Activated CD8-positive, alpha-beta T cell treated with anti-CD3 and anti-CD28 coated beads, Interleukin-2, amount 10 ng/mL, durations not matched to agents 7 days and 5 days (primary cell): ENCODE measurements at regions not wholly inside any gene's neighbourhood (a gene's known extent, or its start where the extent isn't known, plus 50 kb on each side); places are given as distances from the start of the nearest gene placed in this dataset.
"Not testable (repeated sequence)": the region's sequence is repeated elsewhere in the genome, so short reads cannot be mapped to it uniquely, and the experiment has no call there.

Source experiments
- ATAC-seq: fragments of 150-1000 bp; cut with Tn5 transposase; one replicate; pipeline ENCODE4 v1.10.0; 2021; ENCODE audit warnings: moderate library complexity
- CTCF ChIA-PET: fragments of 350-600 bp; sonication (Branson Sonifier 250); formaldehyde crosslinking; loops from one replicate; lab custom pipeline; 2021; ENCODE audit warnings: antibody characterized with exemption; lab: Charles Lee
- POLR2A ChIA-PET: fragments of 350-600 bp; sonication (Branson Sonifier 250); formaldehyde crosslinking; loops from one replicate; lab custom pipeline; 2021; ENCODE audit warnings: antibody characterized with exemption; lab: Charles Lee
- DNase-seq: peaks from one replicate; pipeline ENCODE4 v3.0.0-alpha.2; 2020
- H3K27ac Mint-ChIP-seq: one replicate; pipeline ENCODE4 v1.8.0; 2021; ENCODE audit warnings: mild to moderate bottlenecking, mixed read lengths
- H3K27me3 Mint-ChIP-seq: one replicate; pipeline ENCODE4 v1.8.0; 2021; ENCODE audit warnings: low read depth, mixed read lengths
- H3K36me3 Mint-ChIP-seq: one replicate; pipeline ENCODE4 v1.8.0; 2021; ENCODE audit warnings: low read depth, mixed read lengths
- H3K4me1 Mint-ChIP-seq: one replicate; pipeline ENCODE4 v1.8.0; 2021; ENCODE audit warnings: low read depth, mixed read lengths
- H3K4me3 Mint-ChIP-seq: one replicate; pipeline ENCODE4 v1.8.0; 2021; ENCODE audit warnings: mild to moderate bottlenecking, mixed read lengths
- H3K9me3 Mint-ChIP-seq: one replicate; pipeline ENCODE4 v1.8.0; 2022; ENCODE audit warnings: mixed read lengths; ENCODE audit not compliant: insufficient read depth

- Mint-ChIP-seq H3K36me3 (no peaks in the 10 kb centered on the region), H3K9me3 (peaks cover 8% of the 10 kb centered on the region), H3K27ac (no peak overlapping the region), H3K4me3 (no peak overlapping the region), H3K4me1 (no peaks in the 10 kb centered on the region), H3K27me3 (no peaks in the 10 kb centered on the region)
- ChIA-PET CTCF (no interaction called here), POLR2A (no interaction called here)
- ATAC-seq (no peak), DNase-seq (no peak)
These were observed 1822.9 kb upstream of the FLRT2 start for GRCh38 chr14:83707056-83707455.

- no peak overlapping the region for H3K27ac Mint-ChIP-seq
- ChIA-PET CTCF (no interaction called here), POLR2A (no interaction called here)
These were observed 1820.8 kb upstream of the FLRT2 start for GRCh38 chr14:83709116-83709515.

GRCh38 chr14:83711046-83711445, 1818.9 kb upstream of the FLRT2 start:
- DNase-seq (no peak), ATAC-seq (no peak)
- Mint-ChIP-seq H3K4me3 (no peak overlapping the region), H3K27me3 (no peaks in the 10 kb centered on the region), H3K9me3 (peaks cover 8% of the 10 kb centered on the region), H3K4me1 (no peaks in the 10 kb centered on the region), H3K27ac (no peak overlapping the region), H3K36me3 (no peaks in the 10 kb centered on the region)
- ChIA-PET POLR2A (no interaction called here), CTCF (no interaction called here)

More at GRCh38 chr14:83709116-83709515, 1820.8 kb upstream of the FLRT2 start:
- ATAC-seq (no peak), DNase-seq (no peak)
- H3K4me1 Mint-ChIP-seq = no peaks in the 10 kb centered on the region
- H3K4me3 Mint-ChIP-seq = no peak overlapping the region
- peaks cover 8% of the 10 kb centered on the region for H3K9me3 Mint-ChIP-seq
- no peaks in the 10 kb centered on the region for H3K27me3 Mint-ChIP-seq
- H3K36me3 Mint-ChIP-seq = no peaks in the 10 kb centered on the region

GRCh38 chr14:83712418-83713129, 1817.4 kb upstream of the FLRT2 start:
- DNase-seq (no peak), ATAC-seq (no peak)
- Mint-ChIP-seq H3K27ac (no peak overlapping the region), H3K36me3 (no peaks in the 10 kb centered on the region), H3K27me3 (no peaks in the 10 kb centered on the region), H3K4me1 (no peaks in the 10 kb centered on the region), H3K4me3 (no peak overlapping the region), H3K9me3 (peaks cover under 1% of the 10 kb centered on the region)
- POLR2A ChIA-PET = no interaction called here
- CTCF ChIA-PET = no interaction called here

- Mint-ChIP-seq H3K27ac (no peak overlapping the region), H3K4me1 (no peaks in the 10 kb centered on the region), H3K9me3 (peaks cover 6% of the 10 kb centered on the region), H3K36me3 (no peaks in the 10 kb centered on the region), H3K4me3 (no peak overlapping the region), H3K27me3 (no peaks in the 10 kb centered on the region)
- ChIA-PET POLR2A (no interaction called here), CTCF (no interaction called here)
- ATAC-seq (no peak), DNase-seq (no peak)
These were observed 1816.2 kb upstream of the FLRT2 start for GRCh38 chr14:83713732-83714131.

- H3K36me3 Mint-ChIP-seq = no peaks in the 10 kb centered on the region
- H3K9me3 Mint-ChIP-seq = peaks cover 6% of the 10 kb centered on the region
- ChIA-PET CTCF (no interaction called here), POLR2A (no interaction called here)
- ATAC-seq = no peak
- no peak overlapping the region for H3K4me3 Mint-ChIP-seq
- no peak overlapping the region for H3K27ac Mint-ChIP-seq
- H3K4me1 Mint-ChIP-seq = no peaks in the 10 kb centered on the region
- no peaks in the 10 kb centered on the region for H3K27me3 Mint-ChIP-seq
- no peak for DNase-seq
These were observed 1815.8 kb upstream of the FLRT2 start for GRCh38 chr14:83714151-83714550.

- ATAC-seq, H3K4me1 Mint-ChIP-seq, H3K4me3 Mint-ChIP-seq, H3K36me3 Mint-ChIP-seq, DNase-seq, CTCF ChIA-PET, H3K9me3 Mint-ChIP-seq, H3K27me3 Mint-ChIP-seq, H3K27ac Mint-ChIP-seq, POLR2A ChIA-PET: not testable (repeated sequence)
These were observed 1810.5 kb upstream of the FLRT2 start for GRCh38 chr14:83719435-83719834.

GRCh38 chr14:83733670-83734069, 1796.3 kb upstream of the FLRT2 start:
- Mint-ChIP-seq H3K27me3 (no peaks in the 10 kb centered on the region), H3K4me3 (no peak overlapping the region), H3K4me1 (no peaks in the 10 kb centered on the region)

GRCh38 chr14:83734431-83734830, 1795.5 kb upstream of the FLRT2 start:
- Mint-ChIP-seq H3K4me1 (no peaks in the 10 kb centered on the region), H3K4me3 (no peak overlapping the region), H3K36me3 (no peaks in the 10 kb centered on the region), H3K27me3 (no peaks in the 10 kb centered on the region), H3K27ac (no peak overlapping the region), H3K9me3 (peaks cover 12% of the 10 kb centered on the region)
- ChIA-PET POLR2A (no interaction called here), CTCF (no interaction called here)
- DNase-seq (no peak), ATAC-seq (no peak)

More at GRCh38 chr14:83733670-83734069, 1796.3 kb upstream of the FLRT2 start:
- Mint-ChIP-seq H3K27ac (no peak overlapping the region), H3K36me3 (no peaks in the 10 kb centered on the region), H3K9me3 (peaks cover 12% of the 10 kb centered on the region)
- ChIA-PET POLR2A (interaction anchor here (0.5 kb wide), 1 partner anchor 464 kb away, joined by 3 read pairs; no protein-coding TSS in a partner anchor), CTCF (no interaction called here)
- DNase-seq (no peak), ATAC-seq (no peak)

- CTCF ChIA-PET = no interaction called here
- H3K27ac Mint-ChIP-seq = no peak overlapping the region
- no peaks in the 10 kb centered on the region for H3K27me3 Mint-ChIP-seq
- POLR2A ChIA-PET = no interaction called here
- ATAC-seq (no peak), DNase-seq (no peak)
- H3K9me3 Mint-ChIP-seq = peaks cover 4% of the 10 kb centered on the region
- H3K4me1 Mint-ChIP-seq = no peaks in the 10 kb centered on the region
- H3K4me3 Mint-ChIP-seq = no peak overlapping the region
- H3K36me3 Mint-ChIP-seq = no peaks in the 10 kb centered on the region
These were observed 1788.7 kb upstream of the FLRT2 start for GRCh38 chr14:83741269-83741668.

- peaks cover 10% of the 10 kb centered on the region for H3K9me3 Mint-ChIP-seq
- CTCF ChIA-PET = no interaction called here
- POLR2A ChIA-PET = no interaction called here
- no peak overlapping the region for H3K4me3 Mint-ChIP-seq
- no peaks in the 10 kb centered on the region for H3K36me3 Mint-ChIP-seq
- no peak for ATAC-seq
- H3K4me1 Mint-ChIP-seq = no peaks in the 10 kb centered on the region
- DNase-seq = no peak
- H3K27ac Mint-ChIP-seq = no peak overlapping the region
- H3K27me3 Mint-ChIP-seq = no peaks in the 10 kb centered on the region
These were observed 1785.7 kb upstream of the FLRT2 start for GRCh38 chr14:83744224-83744623.

GRCh38 chr14:83744891-83745290, 1785.1 kb upstream of the FLRT2 start:
- ChIA-PET CTCF (no interaction called here), POLR2A (no interaction called here)
- H3K27me3 Mint-ChIP-seq = no peaks in the 10 kb centered on the region
- H3K4me1 Mint-ChIP-seq = no peaks in the 10 kb centered on the region
- no peak overlapping the region for H3K4me3 Mint-ChIP-seq
- DNase-seq (no peak), ATAC-seq (no peak)
- no peak overlapping the region for H3K27ac Mint-ChIP-seq
- H3K9me3 Mint-ChIP-seq = peaks cover 10% of the 10 kb centered on the region
- H3K36me3 Mint-ChIP-seq = no peaks in the 10 kb centered on the region

- POLR2A ChIA-PET = no interaction called here
These were observed 1783.6 kb upstream of the FLRT2 start for GRCh38 chr14:83746336-83746735.

More at GRCh38 chr14:83746336-83746735, 1783.6 kb upstream of the FLRT2 start:
- ATAC-seq (no peak), DNase-seq (no peak)
- no peak overlapping the region for H3K27ac Mint-ChIP-seq
- no peaks in the 10 kb centered on the region for H3K27me3 Mint-ChIP-seq
- H3K4me3 Mint-ChIP-seq = no peak overlapping the region
- CTCF ChIA-PET = no interaction called here
- no peaks in the 10 kb centered on the region for H3K4me1 Mint-ChIP-seq
- no peaks in the 10 kb centered on the region for H3K36me3 Mint-ChIP-seq
- H3K9me3 Mint-ChIP-seq = peaks cover 13% of the 10 kb centered on the region
